GM19468 (cell line): ENCODE measurements at regions not wholly inside any gene's neighbourhood (a gene's known extent, or its start where the extent isn't known, plus 50 kb on each side); places are given as distances from the start of the nearest gene placed in this dataset.
"Not testable (repeated sequence)": the region's sequence is repeated elsewhere in the genome, so short reads cannot be mapped to it uniquely, and the experiment has no call there.

Experiments
- ATAC-seq: cut with Tn5 transposase; IDR thresholded peaks from one replicate; pipeline ENCODE4 v1.9.1; 2021; ENCODE audit warnings: mild to moderate bottlenecking, moderate library complexity, moderate number of reproducible peaks; ENCODE audit not compliant: unreplicated experiment; ENCODE audit errors: extremely low read depth

DNA sequence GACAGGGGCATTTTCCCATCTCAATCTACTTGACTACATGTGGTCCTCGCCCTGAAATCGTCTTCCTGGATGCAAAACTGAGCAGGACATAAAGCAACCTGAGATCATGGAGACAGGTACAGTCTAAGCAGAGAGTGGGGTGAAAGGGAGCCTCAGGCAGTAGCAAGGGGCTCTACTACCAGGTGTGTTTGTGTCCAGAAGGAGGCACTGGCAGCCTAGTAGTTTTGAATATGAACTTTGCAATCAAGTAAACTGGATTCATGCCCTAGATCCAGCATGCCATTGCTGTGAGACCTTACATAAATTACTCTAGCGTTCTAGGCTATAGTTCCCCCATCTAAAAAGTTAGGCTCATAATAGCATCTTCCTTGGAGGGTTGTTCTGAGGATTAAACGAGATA, 147.4 kb downstream of the TXNL1 start:
- ATAC-seq, result no peak

DNA sequence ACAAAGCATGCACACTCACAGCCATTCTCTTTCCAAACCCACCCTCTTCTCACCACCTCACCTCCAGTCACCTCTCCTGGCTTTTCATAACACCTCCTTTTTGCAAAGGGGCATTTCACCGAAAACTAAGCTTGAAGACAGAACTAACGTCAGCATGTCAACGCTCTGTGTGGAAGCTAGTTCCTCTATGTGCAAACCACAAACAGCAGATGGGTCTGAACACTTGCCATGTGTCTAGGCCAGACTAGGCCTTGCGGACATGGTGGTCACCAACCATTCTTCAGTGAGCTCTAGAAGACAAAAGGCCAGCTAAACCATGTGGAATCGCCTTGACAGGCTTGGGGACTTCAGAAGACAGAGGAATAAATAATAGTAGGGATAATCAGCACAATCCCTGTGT, 148.5 kb downstream of the TXNL1 start:
- ATAC-seq, result no peak

DNA sequence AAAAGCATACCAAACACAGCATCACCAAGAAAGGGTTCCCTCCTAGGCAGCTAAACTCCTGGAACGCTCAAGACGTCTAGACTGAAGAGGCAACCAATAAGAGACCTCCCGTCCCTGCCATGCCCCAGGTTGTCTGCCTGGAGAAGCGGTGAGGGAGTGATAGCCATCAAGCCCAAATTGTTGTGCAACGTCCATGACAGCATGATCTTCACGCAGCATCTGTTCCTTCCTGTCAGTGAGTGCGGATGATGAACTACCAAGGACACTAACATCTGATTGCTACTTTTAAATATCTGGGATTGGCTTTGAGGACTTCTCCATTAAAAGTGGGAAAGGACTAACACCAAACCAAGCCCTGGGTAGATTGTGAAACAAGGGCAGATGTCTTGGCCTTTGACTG, 149.7 kb downstream of the TXNL1 start:
- ATAC-seq, result no peak

DNA sequence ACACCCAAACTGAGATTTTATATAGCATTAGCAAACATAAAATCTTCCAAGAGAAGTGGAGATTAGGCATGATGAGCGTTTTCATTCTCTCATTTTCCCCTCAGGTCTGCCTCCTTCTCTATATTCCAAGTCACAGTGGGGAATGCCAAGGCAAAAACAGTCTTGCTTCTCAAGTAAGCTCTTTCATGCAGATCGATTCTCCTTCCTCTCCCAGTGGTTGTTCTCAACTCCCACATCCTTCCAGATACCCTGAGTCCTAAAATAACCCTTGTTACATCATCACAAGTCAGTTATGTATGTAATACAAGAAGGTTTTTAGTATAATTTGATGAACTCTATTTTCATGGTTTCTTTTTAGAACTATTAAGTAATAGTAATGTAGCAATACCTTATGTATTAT, 150.6 kb downstream of the TXNL1 start:
- ATAC-seq, result no peak

DNA sequence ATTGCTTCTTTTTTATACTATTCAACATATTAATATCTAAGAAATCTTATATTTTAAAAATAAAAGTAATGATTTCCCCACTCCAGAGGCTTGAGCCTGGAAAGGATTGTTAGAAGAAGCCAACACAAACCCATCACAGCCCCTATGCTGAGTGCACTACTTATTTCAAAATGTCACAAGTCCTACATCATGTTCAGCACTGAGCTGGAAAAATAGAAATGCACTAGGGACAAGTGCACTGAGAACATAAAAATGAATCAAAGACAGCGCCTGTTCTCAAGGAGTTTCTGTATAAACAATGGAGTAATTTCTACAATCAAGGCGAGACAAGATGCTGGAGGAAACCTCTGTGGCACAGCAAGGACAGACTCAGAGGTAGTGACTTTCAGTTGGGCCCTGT, 155.0 kb downstream of the TXNL1 start:
- no peak for ATAC-seq

DNA sequence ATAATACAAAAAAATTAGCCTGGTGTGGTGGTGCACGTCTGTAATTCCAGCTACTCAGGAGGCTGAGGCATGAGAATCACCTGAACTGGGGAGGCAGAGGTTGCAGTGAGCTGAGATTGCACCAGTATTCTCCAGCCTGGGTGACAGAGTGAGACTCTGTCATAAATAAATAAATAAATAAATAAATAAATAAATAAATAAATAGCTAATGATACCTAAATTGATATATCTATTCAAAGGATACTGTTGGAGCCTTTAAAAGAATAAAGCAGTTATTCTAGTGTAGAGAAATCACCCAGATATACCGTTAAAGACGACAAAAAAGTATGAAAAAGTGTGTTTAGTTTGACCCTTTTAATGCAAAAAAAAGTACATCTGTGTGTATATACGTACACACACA, 155.6 kb downstream of the TXNL1 start:
- ATAC-seq, result not testable (repeated sequence)

DNA sequence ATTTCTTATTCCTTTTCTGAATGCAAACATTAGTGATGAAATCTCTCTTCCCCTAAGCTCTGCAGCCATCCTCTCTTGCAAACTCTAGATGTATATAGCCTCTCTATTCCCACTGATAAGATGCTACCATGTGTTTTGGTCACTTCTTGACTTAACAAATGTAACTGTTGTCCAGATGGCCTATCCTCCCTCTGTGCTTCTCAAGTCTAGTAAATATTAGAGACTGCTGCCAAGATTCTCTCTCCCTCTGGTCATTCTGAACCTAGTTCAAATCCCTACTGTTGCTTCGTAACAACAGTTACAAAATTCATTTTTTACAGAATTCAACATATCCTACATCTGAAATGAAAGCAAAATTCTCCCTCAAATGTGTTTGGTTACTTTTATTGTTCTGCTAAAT, 156.6 kb downstream of the TXNL1 start:
- no peak for ATAC-seq

DNA sequence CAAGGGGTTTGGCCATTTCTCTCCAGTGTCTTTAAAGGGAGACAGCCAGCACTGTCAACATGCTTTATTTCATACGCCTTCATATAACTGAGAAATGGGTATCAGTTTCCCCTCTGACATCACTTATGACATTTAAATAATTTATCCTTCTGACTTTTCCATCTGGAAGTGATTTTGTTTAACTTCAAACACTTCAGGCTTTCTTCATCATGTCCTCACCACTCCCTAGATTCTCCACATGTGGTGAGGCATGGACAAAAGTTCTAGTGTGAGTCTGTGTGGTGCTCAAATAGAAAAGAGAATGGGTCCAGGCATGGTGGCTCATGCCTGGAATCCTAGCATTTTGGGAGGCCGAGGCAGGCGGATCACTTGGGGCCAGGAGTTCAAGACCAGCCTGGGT, 158.6 kb downstream of the TXNL1 start:
- ATAC-seq, result no peak

DNA sequence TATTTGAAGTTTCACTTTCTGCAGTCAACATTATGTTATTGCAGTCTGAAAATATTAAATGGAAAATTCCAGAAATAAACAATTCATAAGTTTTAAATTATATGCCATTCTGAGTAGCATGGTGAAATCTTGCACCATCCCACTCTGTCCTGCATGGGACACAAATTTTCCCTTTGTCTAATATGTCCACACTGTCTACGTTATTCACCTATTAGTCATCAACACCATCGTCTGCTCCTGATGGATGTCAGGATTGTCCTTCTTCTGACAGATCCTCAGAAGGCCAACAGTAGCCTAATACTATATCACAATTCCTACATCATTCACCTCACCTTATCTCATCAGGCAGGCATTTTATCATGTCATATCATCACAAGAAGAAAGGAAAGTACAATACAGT, 163.1 kb downstream of the TXNL1 start:
- no peak for ATAC-seq

DNA sequence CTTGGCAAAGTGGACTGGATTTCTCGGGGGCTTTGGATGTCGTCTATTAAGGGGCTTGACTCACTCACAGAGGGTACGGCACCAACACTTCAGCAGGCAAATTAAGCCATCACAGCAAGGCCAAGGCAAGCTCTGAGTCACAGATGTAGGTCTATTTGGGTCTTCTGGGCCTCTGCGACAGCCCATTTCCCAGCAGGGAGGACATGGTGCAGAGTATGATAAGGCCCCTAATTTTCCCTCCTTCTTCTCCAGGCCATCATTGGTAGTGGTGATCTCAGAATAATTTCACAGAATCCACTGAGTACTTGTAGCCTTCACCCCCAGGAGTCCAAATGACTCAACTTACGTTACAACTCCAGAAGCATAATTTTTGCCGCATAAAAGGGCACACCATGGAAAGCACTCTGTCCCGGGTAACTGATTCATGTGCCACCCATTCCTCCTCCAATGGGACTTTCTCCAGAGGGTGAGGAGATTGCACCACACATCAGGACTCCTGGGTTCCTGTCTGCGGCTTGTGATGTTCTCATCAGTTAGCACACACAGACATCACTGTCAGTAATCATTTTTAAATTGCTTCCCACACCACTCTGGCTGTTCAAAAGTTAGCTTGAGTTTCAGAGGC, 164.9 kb downstream of the TXNL1 start:
- ATAC-seq, result no peak

DNA sequence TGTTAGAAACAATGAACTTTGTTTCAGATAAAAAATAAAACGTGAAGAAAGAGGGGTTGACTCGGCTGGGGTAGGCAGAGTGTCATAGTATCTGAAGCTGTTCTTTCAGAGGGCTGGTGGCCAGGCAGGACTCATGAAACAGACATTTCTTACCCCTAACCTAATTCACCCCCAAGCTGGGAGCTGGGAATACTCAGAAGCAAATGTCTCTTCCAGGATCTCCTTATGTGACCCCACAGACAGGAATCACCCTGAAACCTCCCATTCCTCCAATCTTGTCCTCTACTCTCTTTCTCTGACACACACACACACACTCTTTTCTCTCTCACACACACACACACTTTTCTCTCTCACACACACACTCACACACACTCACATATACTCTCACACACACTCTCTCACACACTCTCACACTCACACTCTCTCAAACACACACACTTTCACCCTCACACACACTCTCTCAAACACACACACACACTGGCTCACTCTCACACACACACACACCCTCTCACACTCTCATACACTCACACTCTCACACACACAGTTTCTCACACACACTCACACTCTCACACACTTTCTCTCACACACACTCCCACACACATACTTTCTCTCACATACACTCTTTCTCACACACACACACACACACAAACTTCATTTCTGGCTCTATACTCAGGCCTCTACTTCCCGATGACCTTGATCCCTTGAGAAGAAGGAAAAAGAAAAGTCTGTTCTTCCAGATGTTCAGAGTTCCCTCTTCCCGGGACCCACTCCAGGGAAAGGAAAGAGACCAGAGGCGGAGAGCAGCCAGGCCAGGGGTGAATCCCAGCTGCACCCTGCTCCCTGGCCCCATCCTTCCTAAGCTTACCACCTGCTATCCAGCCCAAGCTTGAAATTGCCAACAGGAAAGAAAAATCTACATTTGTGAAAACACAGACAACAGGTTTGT, 167.7 kb downstream of the TXNL1 start:
- no peak for ATAC-seq

DNA sequence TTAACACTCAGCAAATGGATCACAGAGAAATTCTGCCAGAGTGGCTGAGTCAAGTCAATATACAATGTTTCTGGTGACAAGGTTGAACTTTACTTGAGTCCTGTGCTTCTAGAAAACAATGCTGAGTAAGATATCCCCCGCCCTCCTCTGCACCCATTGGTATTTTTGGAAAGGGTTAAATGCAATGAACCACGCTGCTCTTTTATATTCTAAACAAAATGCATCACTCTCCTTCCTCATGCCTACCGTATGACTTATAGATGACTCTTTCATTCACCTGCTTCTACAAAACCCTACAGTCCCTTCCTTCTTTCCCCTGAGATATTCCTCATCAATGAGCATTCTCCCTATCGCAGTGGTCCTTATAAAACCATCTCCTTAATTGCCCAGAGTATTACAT, 168.8 kb downstream of the TXNL1 start:
- ATAC-seq, result no peak

DNA sequence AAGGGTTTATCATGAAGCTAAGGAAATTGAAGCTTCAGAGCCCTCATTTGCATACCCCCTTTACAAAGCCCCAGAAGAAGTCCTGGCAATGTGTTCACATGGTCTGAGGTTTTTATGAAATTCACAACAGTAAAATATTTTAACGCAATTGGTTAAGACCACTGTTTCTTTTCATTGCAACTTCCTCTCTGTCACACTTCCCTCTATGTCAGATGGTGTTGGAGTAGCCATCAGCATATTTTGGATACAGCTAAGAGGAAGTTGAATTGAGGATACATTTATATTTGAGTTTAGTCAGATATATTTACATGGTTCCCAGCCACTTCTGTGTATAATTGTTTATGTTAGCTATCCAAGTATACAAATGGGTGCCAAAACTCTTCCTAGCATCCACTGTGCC, 170.0 kb downstream of the TXNL1 start:
- no peak for ATAC-seq

DNA sequence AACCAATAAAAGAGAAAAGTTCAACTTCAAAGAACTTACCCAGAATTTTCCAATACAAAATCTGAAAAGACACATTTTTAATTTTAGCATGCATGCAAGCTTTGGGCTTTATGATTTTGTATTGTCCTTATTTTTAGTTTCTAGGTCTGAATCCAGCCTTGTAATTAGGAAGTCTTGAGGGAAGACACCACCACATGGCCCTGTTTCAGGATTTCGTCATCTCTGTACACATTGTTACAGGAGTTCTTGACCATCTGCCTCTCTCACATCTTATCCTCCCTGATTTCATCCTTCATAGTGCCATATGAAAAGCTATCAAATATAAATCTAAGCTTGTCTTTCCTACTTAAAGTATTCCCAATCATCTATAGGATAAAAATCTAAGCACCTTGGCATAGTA, 176.1 kb downstream of the TXNL1 start:
- ATAC-seq, result no peak

DNA sequence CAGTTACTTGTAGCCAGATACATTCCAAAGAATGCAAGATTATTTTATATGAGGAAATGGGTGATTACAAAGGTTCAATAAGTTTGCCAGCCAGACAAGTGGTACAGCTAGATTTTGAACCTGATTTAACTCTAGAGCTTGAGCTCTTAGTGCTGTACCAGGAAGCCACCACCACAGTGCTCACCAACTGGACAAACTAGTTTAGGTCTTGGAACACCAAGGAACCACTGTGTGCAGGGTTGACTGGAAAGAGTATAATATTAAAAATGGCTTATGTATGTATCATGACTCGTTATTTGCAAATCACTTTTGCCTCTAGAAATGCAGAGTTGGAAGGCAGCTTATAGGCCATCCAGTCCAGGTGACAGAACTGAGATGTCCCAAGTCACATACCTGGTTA, 177.2 kb downstream of the TXNL1 start:
- ATAC-seq, result no peak

DNA sequence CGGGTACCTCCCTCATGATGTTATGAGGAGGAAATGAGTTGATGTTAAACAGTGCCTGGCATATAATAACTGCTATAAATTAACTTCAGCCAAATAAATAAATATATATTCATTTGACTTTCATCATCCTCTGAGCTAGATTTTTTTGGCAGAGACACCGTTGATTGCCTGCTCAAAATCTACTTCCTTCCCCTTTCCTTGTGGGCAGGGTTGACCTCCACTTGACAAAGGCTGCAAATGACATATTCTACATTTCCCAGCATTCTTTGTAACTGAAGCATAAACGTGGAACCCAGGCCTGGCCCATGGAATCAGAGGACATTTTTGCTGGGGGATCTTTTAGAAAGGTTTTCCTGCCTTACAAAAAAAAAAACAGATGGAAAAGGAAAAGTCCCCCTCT, 177.8 kb downstream of the TXNL1 start:
- ATAC-seq, result no peak

DNA sequence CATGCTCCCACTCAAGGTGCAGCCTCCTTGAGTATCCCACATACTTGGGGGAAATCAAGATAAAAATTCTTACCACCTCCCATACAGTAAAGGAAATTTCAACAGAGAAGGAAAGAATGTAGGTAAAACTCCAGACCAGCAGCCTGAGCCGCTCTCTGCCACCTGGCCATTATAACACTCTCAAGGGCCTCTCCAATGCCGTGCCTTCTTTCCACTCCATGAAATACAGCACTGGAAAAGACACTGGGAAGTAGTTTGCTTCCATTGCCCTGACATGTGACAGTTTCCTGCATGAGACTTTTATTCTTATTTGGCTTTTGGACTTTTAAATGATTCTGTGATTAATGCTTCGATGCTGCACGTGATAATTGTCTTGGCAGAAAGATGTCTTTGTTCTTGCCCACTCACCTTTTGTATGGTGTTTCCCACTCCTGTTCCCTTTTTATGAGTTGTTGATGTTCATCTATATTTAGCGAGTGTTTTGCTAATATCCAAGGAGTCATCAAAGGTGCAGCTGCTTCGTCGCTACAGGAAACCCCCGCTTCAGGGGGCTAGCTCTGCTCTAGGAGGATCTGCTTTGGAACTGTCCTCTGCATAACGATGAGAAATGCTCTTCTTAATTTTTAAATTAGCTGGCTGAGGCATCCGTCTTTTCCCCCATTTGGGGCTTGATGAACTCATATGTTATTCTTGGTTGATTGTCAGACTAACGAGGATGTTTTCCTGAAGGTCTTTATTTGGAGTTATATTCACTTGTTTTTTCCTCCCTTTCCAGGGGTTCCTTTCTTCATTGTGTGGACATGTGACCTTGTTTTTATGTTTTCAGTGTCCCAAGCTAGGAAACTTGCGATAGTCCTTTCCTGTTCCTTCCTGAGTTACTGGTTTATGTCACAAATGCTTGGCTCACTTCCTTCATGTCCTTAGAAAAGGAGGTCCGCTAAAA, 179.4 kb downstream of the TXNL1 start:
- ATAC-seq, result no peak

DNA sequence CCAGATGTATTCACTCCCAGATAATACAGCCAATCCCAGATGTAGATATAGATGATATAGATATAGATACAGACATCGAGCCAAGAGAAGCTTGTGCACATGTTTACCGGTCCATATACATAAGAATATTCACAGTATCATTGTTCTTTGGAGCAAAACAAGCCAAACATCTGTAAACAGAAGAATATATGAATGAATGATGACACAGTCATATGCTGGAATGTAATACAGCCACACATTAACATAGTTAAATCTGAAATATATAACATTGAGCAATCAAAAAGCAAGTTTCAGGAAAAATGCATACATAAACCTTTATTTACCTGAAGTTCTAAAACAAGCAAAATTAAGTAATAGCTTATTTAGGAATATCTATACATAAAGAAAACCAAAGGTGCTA, 182.5 kb downstream of the TXNL1 start:
- no peak for ATAC-seq

DNA sequence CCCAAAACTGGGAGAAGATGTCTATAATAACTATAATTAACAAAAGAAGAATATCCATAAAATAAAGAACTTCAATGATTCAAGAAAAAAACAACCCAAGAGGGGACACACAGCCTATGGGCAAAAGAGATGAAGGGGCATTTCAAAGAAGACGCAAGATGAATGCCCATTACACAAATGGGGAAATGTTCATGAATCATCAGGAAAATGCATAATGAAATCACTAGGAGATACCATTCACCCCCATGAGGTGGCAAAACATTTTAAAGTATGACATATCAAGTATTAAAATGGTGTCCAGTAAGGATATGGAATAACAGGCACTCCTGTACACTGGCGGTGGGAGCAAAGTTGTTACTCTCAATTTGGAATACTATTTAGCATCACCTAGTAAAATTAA, 183.3 kb downstream of the TXNL1 start:
- ATAC-seq, result no peak

DNA sequence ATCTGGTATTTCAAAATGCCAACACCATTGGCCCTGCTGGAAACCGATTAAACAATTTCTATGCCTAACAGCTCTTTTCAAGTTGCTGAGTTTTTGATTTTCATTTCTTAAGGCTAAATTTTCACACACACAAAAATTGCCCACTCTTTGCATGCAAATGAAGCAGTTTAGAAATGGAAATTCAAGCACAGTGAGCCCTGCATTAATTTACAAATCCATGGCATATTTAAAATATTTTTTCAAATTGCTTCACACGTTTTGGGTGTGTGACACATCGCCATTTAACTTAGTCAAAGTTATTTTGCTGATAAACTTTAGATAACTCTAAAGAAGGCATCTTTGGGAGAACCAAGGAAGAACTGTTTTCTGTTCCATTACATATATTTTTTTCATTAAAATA, 184.8 kb downstream of the TXNL1 start:
- no peak for ATAC-seq

DNA sequence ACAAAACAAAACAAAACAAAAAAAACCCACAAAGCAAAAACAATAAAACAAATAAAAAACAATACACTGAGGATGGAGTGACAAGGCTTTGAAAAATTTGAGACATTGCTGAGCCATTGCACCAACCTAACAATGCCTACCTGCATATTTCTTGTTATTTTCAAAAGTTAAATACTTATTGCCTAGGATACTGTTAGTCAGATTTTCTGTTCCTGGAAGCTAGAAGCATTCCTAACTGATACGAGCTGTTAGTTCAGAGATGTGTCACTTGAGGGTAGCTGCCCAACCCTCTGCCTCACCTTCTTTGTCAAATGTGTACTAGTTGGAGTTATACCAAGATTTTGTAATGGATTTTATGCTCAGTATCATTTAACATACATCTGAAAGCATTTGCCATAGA, 187.2 kb downstream of the TXNL1 start:
- no peak for ATAC-seq
